Neural progenitor cell (in vitro differentiated cells): ENCODE measurements at regions not wholly inside any gene's neighbourhood (a gene's known extent, or its start where the extent isn't known, plus 50 kb on each side); places are given as distances from the start of the nearest gene placed in this dataset.
"Not testable (repeated sequence)": the region's sequence is repeated elsewhere in the genome, so short reads cannot be mapped to it uniquely, and the experiment has no call there.

ENCODE experiments used
- DNase-seq: peaks from one replicate; pipeline ENCODE4 v3.0.0-alpha.2; 2016; ENCODE audit warnings: low spot score
- H2AFZ ChIP-seq: fragments of 200-600 bp; sonication (generic); replicated peaks from 2 replicates; pipeline ENCODE4 v1.6.1; 2016; ENCODE audit warnings: antibody characterized with exemption
- H3F3A ChIP-seq: fragments of 200-600 bp; sonication (generic); 2 replicates; pipeline ENCODE4 v1.6.1; 2016; ENCODE audit warnings: antibody characterized with exemption, low read depth
- H3K27ac ChIP-seq: fragments of 200-600 bp; sonication (generic); 2 replicates; pipeline ENCODE4 v1.5.1; 2016; ENCODE audit warnings: mild to moderate bottlenecking
- H3K27me3 ChIP-seq: fragments of 200-600 bp; sonication (generic); 2 replicates; pipeline ENCODE4 v1.6.1; 2016; ENCODE audit warnings: mild to moderate bottlenecking, moderate library complexity
- H3K36me3 ChIP-seq: fragments of 200-600 bp; sonication (generic); 2 replicates; pipeline ENCODE4 v1.5.1; 2016
- H3K4me1 ChIP-seq: fragments of 200-600 bp; sonication (generic); 2 replicates; pipeline ENCODE4 v1.6.1; 2016; ENCODE audit warnings: mixed run types
- H3K4me2 ChIP-seq: fragments of 200-600 bp; sonication (generic); 2 replicates; pipeline ENCODE4 v1.6.1; 2016
- H3K4me3 ChIP-seq: fragments of 200-600 bp; sonication (generic); 2 replicates; pipeline ENCODE4 v1.5.1; 2016
- H3K79me2 ChIP-seq: fragments of 200-600 bp; sonication (generic); 2 replicates; pipeline ENCODE4 v1.6.1; 2016; ENCODE audit warnings: low read depth
- H3K9ac ChIP-seq: fragments of 200-600 bp; sonication (generic); 2 replicates; pipeline ENCODE4 v1.6.1; 2016
- H3K9me3 ChIP-seq: fragments of 200-600 bp; sonication (generic); 2 replicates; pipeline ENCODE4 v1.5.1; 2016; ENCODE audit warnings: low read depth
- H4K20me1 ChIP-seq: fragments of 200-600 bp; sonication (generic); 2 replicates; pipeline ENCODE4 v1.6.1; 2016; ENCODE audit warnings: low read depth
- H3K27ac Mint-ChIP-seq: 3 replicates; pipeline ENCODE4 v1.8.0; 2021; ENCODE audit warnings: mixed read lengths
- H3K27me3 Mint-ChIP-seq: 2 replicates; pipeline ENCODE4 v1.8.0; 2022; ENCODE audit warnings: low read depth, mild to moderate bottlenecking, inconsistent platforms, moderate library complexity, mixed read lengths; ENCODE audit not compliant: insufficient read depth
- H3K36me3 Mint-ChIP-seq: 3 replicates; pipeline ENCODE4 v1.8.0; 2021; ENCODE audit warnings: mixed read lengths
- H3K4me1 Mint-ChIP-seq: 3 replicates; pipeline ENCODE4 v1.8.0; 2021; ENCODE audit warnings: mixed read lengths
- H3K4me3 Mint-ChIP-seq: 3 replicates; pipeline ENCODE4 v1.8.0; 2021; ENCODE audit warnings: mild to moderate bottlenecking, moderate library complexity, mixed read lengths
- H3K9me3 Mint-ChIP-seq: 3 replicates; pipeline ENCODE4 v1.8.0; 2020; ENCODE audit warnings: mixed read lengths
- CTCF ChIP-seq: fragments of 200-600 bp; sonication (generic); IDR thresholded peaks from 2 replicates; pipeline ENCODE4 v1.5.1; 2017; ENCODE audit warnings: antibody characterized with exemption, mild to moderate bottlenecking
- EZH2 ChIP-seq: fragments of 200-600 bp; sonication (generic); IDR thresholded peaks from 2 replicates; pipeline ENCODE4 v1.6.1; 2017; ENCODE audit warnings: antibody characterized with exemption, mild to moderate bottlenecking, moderate library complexity
- EZH2phosphoT487 ChIP-seq: fragments of 200-600 bp; sonication (generic); IDR thresholded peaks from 2 replicates; pipeline ENCODE4 v1.6.1; 2017; ENCODE audit warnings: antibody characterized with exemption

- H3F3A ChIP-seq: no peaks in the 10 kb centered on the region
- H3K4me3 ChIP-seq: no peak overlapping the region
- no peak overlapping the region for H3K27ac Mint-ChIP-seq
- no peaks in the 10 kb centered on the region for H3K4me1 ChIP-seq
- no peaks in the 10 kb centered on the region for H3K36me3 ChIP-seq
- no peaks in the 10 kb centered on the region for H4K20me1 ChIP-seq
- H3K79me2 ChIP-seq: no peaks in the 10 kb centered on the region
- no peak for DNase-seq
- H3K27me3 Mint-ChIP-seq: peaks cover 3% of the 10 kb centered on the region
- no peak overlapping the region for H3K27ac ChIP-seq
- no peak overlapping the region for H3K4me3 Mint-ChIP-seq
- H3K4me1 Mint-ChIP-seq: no peaks in the 10 kb centered on the region
- H3K9me3 ChIP-seq: peaks cover 23% of the 10 kb centered on the region
- H3K9ac ChIP-seq: no peak overlapping the region
- H3K36me3 Mint-ChIP-seq: no peaks in the 10 kb centered on the region
- no peak for TF ChIP-seq EZH2
- no peak for TF ChIP-seq CTCF
- no peak for TF ChIP-seq EZH2phosphoT487
- H3K4me2 ChIP-seq: no peak overlapping the region
- peaks cover 53% of the 10 kb centered on the region for H3K9me3 Mint-ChIP-seq
- no peak overlapping the region for H2AFZ ChIP-seq
- H3K27me3 ChIP-seq: no peaks in the 10 kb centered on the region
These were observed 304.9 kb downstream of the FAM72C start for GRCh38 chr1:143666851-143667250.

DNA sequence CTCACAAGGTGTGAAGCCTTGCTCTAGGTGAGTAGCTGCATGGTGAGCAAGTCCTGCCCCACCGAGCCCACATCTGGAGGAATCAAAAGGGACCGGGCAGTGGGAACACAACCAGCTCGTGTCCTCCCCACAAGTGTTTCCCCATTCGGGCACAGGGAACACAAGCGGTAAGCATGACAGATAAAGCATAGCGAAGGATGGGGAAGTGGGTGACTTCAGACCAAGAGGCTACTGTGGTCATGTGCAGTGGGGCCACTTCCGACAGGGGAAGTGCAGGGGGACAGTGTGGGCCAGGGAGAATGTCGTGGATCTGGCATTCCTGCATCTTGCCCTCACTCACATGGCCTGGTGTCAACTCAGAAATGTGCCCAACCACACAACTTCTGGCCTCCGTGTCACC, 306.2 kb downstream of the FAM72C start:
- no peaks in the 10 kb centered on the region for H3F3A ChIP-seq
- no peak overlapping the region for H2AFZ ChIP-seq
- H3K4me2 ChIP-seq: no peak overlapping the region
- H3K9me3 Mint-ChIP-seq: peaks cover 58% of the 10 kb centered on the region
- no peaks in the 10 kb centered on the region for H3K36me3 Mint-ChIP-seq
- H3K36me3 ChIP-seq: no peaks in the 10 kb centered on the region
- H3K27me3 ChIP-seq: no peaks in the 10 kb centered on the region
- H3K4me1 ChIP-seq: no peaks in the 10 kb centered on the region
- no peak for DNase-seq
- H3K4me1 Mint-ChIP-seq: no peaks in the 10 kb centered on the region
- H3K4me3 Mint-ChIP-seq: no peak overlapping the region
- H3K4me3 ChIP-seq: no peak overlapping the region
- no peak overlapping the region for H3K27ac Mint-ChIP-seq
- no peak overlapping the region for H3K27ac ChIP-seq
- H3K9me3 ChIP-seq: peaks cover 14% of the 10 kb centered on the region
- H4K20me1 ChIP-seq: no peaks in the 10 kb centered on the region
- H3K9ac ChIP-seq: no peak overlapping the region
- TF ChIP-seq EZH2phosphoT487 (no peak), CTCF (no peak), EZH2 (no peak)
- peaks cover 3% of the 10 kb centered on the region for H3K27me3 Mint-ChIP-seq
- H3K79me2 ChIP-seq: no peaks in the 10 kb centered on the region

- not testable (repeated sequence) for H4K20me1 ChIP-seq, H3K4me3 Mint-ChIP-seq, H3K27me3 Mint-ChIP-seq, H2AFZ ChIP-seq, H3K4me2 ChIP-seq, H3K4me1 ChIP-seq, H3K9ac ChIP-seq, H3F3A ChIP-seq, H3K4me3 ChIP-seq, H3K27me3 ChIP-seq, H3K36me3 ChIP-seq, H3K27ac Mint-ChIP-seq, H3K79me2 ChIP-seq, H3K27ac ChIP-seq, DNase-seq, H3K36me3 Mint-ChIP-seq, H3K4me1 Mint-ChIP-seq
- H3K9me3 Mint-ChIP-seq: peaks cover 70% of the 10 kb centered on the region
- H3K9me3 ChIP-seq: peaks cover 16% of the 10 kb centered on the region
These were observed 308.7 kb downstream of the FAM72C start for GRCh38 chr1:143663056-143663455.

GRCh38 chr1:143661418-143662101, 310.2 kb downstream of the FAM72C start:
- no peaks in the 10 kb centered on the region for H3K79me2 ChIP-seq
- Mint-ChIP-seq H3K9me3 (peaks cover 70% of the 10 kb centered on the region), H3K27me3 (peaks cover 6% of the 10 kb centered on the region), H3K4me3 (no peak overlapping the region), H3K36me3 (no peaks in the 10 kb centered on the region), H3K4me1 (no peaks in the 10 kb centered on the region), H3K27ac (no peak overlapping the region)
- no peak overlapping the region for H3K4me2 ChIP-seq
- H3K27ac ChIP-seq: no peak overlapping the region
- no peaks in the 10 kb centered on the region for H3K4me1 ChIP-seq
- no peak overlapping the region for H3K9ac ChIP-seq
- H4K20me1 ChIP-seq: no peaks in the 10 kb centered on the region
- no peaks in the 10 kb centered on the region for H3K27me3 ChIP-seq
- no peaks in the 10 kb centered on the region for H3F3A ChIP-seq
- peaks cover 24% of the 10 kb centered on the region for H3K9me3 ChIP-seq
- no peak overlapping the region for H3K4me3 ChIP-seq
- no peak for TF ChIP-seq EZH2
- TF ChIP-seq EZH2phosphoT487: no peak
- no peak for TF ChIP-seq CTCF
- H2AFZ ChIP-seq: no peak overlapping the region
- no peaks in the 10 kb centered on the region for H3K36me3 ChIP-seq
- no peak for DNase-seq
